T47D (cell line): ENCODE measurements at regions not wholly inside any gene's neighbourhood (a gene's known extent, or its start where the extent isn't known, plus 50 kb on each side); places are given as distances from the start of the nearest gene placed in this dataset.

Experiments
- DNase-seq, 2 experiments: peaks; one replicate each; pipeline versions ENCODE4 v3.0.0 to v3.0.0-alpha.2; 2011 to 2012; ENCODE audit warnings: low read depth in 1 of 2, low spot score in 1 of 2
- JUND ChIP-seq: IDR thresholded peaks from 2 replicates; pipeline ENCODE4 v1.6.1; 2012; ENCODE audit warnings: low read depth
- in situ Hi-C: cut with HindIII; loops from 2 replicates; pipeline ENCODE4 v1.10.0; 2016; ENCODE audit warnings: low sequenced_read_pairs, low pct_unique_long_range_greater_than_20kb

- no peak for TF ChIP-seq JUND
- no peak for DNase-seq
- in situ Hi-C loops = no loop called here
Measured at GRCh38 chr3:115351193-115351592, 204.1 kb upstream of the ZBTB20 start.

GRCh38 chr3:115354010-115354409, 206.9 kb upstream of the ZBTB20 start:
- in situ Hi-C loops = no loop called here
- TF ChIP-seq JUND = no peak
- no peak for DNase-seq

DNA sequence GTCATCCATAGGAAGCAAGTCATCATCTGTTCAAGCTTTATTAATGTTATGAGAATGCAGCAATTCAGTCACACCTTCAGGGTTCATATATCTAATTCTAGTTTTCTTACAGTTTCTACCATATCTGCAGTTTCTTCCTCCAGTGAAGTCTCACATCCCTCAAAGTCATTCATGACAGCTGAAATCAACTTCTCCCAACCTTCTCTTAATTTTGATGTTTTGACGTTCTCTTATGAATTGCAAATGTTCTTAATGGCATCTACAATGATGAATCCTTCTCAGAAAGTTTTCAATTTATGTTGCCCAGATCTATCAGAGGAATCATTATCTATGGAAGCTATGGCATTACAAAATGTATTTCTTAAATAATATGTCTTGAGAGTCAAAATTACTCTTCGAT, 210.4 kb upstream of the ZBTB20 start:
- in situ Hi-C loops = no loop called here
- DNase-seq = no peak
- no peak for TF ChIP-seq JUND

- no peak for TF ChIP-seq JUND
- DNase-seq = peak in 1 of 2 experiments; percentile 1
- in situ Hi-C loops = no loop called here
Measured at GRCh38 chr3:115359536-115359935, 212.4 kb upstream of the ZBTB20 start.

GRCh38 chr3:115361806-115362205, 214.7 kb upstream of the ZBTB20 start:
- no peak for DNase-seq
- in situ Hi-C loops = no loop called here
- TF ChIP-seq JUND = no peak

- in situ Hi-C loops = no loop called here
- no peak for TF ChIP-seq JUND
- no peak for DNase-seq
Measured at GRCh38 chr3:115363071-115363470, 216.0 kb upstream of the ZBTB20 start.

DNA sequence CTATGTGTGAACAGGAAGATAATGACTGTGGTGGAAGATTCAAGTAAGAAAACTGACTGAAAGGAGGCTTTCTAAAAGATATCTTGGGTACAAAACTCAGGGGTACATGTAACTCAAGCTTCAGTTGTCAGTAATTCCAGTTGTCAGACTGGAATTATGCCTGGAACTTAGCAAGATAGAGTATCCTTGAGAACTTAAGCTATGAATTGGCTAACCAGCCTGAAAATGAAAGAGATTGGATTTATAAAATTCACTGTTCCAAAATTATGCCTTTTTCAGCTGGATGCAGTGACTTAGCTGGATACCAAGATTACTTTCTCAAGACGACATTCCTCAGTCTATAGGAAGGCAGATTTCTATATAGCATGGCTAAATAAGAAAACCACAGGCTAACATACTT, 221.9 kb upstream of the ZBTB20 start:
- DNase-seq = no peak
- no peak for TF ChIP-seq JUND
- in situ Hi-C loops = no loop called here

- TF ChIP-seq JUND = no peak
- in situ Hi-C loops = no loop called here
- no peak for DNase-seq
Measured at GRCh38 chr3:115375362-115375761, 228.3 kb upstream of the ZBTB20 start.

GRCh38 chr3:115380883-115381572, 233.9 kb upstream of the ZBTB20 start:
- no peak for TF ChIP-seq JUND
- in situ Hi-C loops = no loop called here
- DNase-seq = no peak

- in situ Hi-C loops = no loop called here
- no peak for DNase-seq
- no peak for TF ChIP-seq JUND
Measured at GRCh38 chr3:115381573-115381912, 234.5 kb upstream of the ZBTB20 start.

DNA sequence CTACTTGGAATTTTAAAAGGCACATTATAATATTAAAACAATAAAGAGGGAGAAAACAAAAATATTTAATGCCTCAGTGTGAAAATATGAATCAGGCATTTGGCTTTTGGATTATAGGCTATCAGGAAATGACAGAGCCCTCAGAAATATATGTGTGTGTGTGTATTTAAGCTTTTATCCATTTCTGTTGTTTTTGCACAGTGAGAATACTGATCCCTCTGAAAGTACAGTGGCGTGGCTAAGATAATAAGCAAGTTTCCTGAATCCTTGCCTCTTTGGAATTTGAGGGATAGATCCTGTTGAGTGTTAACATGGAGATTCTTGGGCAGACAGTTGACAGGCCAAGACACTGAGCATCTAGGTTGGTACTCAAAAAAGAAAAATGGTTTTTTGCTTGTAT, 234.8 kb upstream of the ZBTB20 start:
- no peak for TF ChIP-seq JUND
- no peak for DNase-seq
- in situ Hi-C loops = no loop called here

DNA sequence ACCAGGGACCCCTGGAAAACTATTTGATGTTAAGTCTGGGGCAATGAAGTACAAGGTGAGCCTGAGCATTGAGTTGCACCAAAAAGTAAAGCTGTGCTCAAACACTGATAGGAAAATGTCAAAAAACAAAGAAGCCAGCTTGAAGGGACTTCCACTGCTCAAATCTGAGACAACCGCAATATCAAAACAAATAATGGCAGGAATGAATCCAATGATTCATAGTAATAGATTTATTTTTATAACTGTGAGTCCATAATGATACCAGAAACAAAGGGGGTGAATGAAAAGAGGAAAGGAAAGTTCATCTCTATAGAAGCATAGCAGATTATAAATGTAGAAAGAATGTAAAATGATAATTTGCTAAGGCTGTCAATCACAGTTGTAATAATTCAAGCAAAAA, 237.3 kb upstream of the ZBTB20 start:
- no peak for DNase-seq
- in situ Hi-C loops = no loop called here
- TF ChIP-seq JUND = no peak

GRCh38 chr3:115385774-115386730, 237.3 kb upstream of the GAP43 start:
- in situ Hi-C loops = no loop called here
- no peak for TF ChIP-seq JUND
- no peak for DNase-seq

- in situ Hi-C loops = no loop called here
- TF ChIP-seq JUND = no peak
- DNase-seq = no peak
Measured at GRCh38 chr3:115388166-115388565, 235.1 kb upstream of the GAP43 start.
